IPS-18a (cell line): ENCODE measurements at regions not wholly inside any gene's neighbourhood (a gene's known extent, or its start where the extent isn't known, plus 50 kb on each side); places are given as distances from the start of the nearest gene placed in this dataset.

Experiments used
- H3K27ac ChIP-seq: one replicate; pipeline ENCODE4 v1.5.1; 2013; ENCODE audit warnings: low read length
- H3K27me3 ChIP-seq: one replicate; pipeline ENCODE4 v1.6.1; 2013; ENCODE audit warnings: mild to moderate bottlenecking, low read length; ENCODE audit not compliant: control insufficient read depth, insufficient read depth
- H3K36me3 ChIP-seq: one replicate; pipeline ENCODE4 v1.6.1; 2013; ENCODE audit warnings: low read depth, low read length; ENCODE audit not compliant: control insufficient read depth
- H3K4me1 ChIP-seq: one replicate; pipeline ENCODE4 v1.6.1; 2013; ENCODE audit warnings: low read depth, low read length; ENCODE audit not compliant: control insufficient read depth
- H3K4me3 ChIP-seq: one replicate; pipeline ENCODE4 v1.5.1; 2013; ENCODE audit warnings: low read length
- H3K9ac ChIP-seq: one replicate; pipeline ENCODE4 v1.6.1; 2013; ENCODE audit warnings: mild to moderate bottlenecking, low read length, moderate library complexity
- H3K9me3 ChIP-seq: one replicate; pipeline ENCODE4 v1.6.1; 2013; ENCODE audit warnings: low read depth, low read length; ENCODE audit not compliant: control insufficient read depth

DNA sequence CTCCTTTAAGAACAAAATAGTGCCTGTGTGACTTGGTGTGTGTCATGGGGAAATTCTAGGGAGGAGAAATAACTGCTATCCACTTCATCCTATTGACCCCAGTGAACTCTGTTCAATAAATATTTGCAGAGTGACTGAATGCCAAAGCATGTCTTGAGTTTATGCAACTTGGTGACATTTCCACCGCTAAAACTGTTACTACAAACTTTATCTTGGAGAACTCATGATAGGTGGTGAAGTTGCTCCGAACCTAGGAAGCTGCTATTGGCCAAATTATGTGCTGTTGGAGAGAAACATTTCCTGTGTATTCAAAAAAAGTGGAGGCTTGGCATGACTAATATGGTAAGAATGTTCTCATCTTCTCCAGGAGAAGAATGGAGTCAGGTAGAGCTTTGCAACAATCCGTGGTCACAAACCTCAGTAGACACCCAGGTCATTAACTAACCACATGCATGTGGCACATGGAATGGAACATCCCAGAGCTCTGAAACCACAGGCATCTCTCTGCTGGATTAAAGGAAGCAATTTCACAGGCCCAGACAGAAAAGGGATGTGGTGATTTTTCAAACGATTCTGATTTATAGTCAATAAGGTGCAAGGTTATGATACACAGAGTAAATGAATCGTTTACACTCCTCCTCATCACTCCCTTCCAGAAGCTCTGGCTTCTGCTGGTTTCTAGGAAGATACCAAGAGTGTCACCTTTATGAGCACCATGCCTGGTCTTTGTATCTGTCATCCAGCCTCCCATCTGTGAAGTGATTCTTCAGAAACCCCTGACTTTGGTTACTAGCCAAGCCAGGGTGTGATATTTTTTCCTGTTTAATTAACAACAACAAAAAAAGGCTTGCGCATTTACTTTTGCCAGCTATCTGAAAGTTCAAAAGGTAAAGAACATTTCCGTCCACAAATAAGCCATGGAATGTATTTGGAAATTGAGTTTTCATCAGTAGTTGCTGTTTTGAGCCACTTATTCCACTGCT, 361.1 kb downstream of the TGFB2 start:
- H3K9ac ChIP-seq, result no peak overlapping the region
- H3K4me3 ChIP-seq, result no peak overlapping the region
- H3K9me3 ChIP-seq, result no peaks in the 10 kb centered on the region
- no peak overlapping the region for H3K27ac ChIP-seq
- H3K36me3 ChIP-seq, result no peaks in the 10 kb centered on the region
- no peaks in the 10 kb centered on the region for H3K4me1 ChIP-seq
- H3K27me3 ChIP-seq, result no peaks in the 10 kb centered on the region

DNA sequence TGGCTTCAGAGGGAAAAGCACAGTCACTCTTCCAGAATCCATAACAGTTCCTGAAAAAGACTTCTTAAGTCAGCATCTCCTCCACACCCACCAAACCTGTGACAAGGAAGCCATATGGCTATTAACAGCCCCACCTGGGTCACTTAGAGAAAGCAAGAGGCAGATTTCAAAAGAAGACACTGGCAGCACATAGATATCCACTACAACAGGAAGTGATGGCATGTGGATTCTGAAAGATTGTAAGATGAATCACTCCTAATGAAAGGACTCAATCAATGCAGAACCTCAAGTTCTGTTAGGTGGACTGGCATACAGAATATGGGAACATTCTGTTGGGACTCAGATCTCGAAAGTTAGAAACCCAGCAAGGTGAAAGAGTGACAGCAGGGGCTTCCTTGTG, 365.9 kb downstream of the TGFB2 start:
- Histone ChIP-seq H3K9me3 (no peaks in the 10 kb centered on the region), H3K9ac (no peak overlapping the region), H3K27ac (no peak overlapping the region), H3K27me3 (no peaks in the 10 kb centered on the region), H3K36me3 (no peaks in the 10 kb centered on the region), H3K4me1 (no peaks in the 10 kb centered on the region), H3K4me3 (no peak overlapping the region)

DNA sequence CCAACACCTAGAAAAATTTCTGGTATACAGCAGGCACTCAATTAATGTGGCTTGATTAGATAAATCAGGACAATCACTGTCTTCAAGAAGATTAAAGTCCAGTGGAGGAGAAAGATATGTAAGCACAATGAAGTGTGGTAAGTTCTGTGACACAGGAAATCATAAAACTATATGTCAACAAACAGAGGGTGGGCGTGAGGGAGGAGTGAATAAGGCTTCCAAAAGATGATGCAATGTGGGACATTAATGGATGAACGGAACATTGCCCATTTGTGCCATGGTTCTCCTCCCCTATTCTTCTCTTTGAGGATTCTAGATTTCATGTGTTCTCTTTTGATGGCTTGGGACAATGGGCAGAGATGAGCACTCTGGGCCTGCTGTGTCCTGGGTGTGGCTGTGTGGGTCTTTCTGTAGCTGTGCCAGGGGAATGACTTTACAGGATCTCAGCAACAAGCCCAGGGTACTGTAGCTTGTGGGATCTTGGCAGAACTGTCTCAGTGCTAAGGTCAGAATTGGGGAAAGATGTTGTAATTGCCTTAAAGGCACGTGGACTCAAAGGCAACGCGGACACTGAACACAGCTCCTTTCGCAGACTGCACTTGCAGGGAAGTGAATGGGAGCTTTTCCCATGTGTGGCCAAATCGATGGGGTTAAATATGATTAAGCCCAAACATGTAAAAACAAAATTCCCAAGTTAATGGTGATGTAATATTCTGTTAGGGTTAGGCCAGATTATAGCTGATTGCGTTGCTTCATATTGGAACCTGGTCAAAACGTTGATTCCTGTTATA, 366.9 kb downstream of the TGFB2 start:
- no peaks in the 10 kb centered on the region for H3K4me1 ChIP-seq
- no peak overlapping the region for H3K27ac ChIP-seq
- no peaks in the 10 kb centered on the region for H3K9me3 ChIP-seq
- H3K27me3 ChIP-seq, result no peaks in the 10 kb centered on the region
- H3K36me3 ChIP-seq, result no peaks in the 10 kb centered on the region
- no peak overlapping the region for H3K4me3 ChIP-seq
- H3K9ac ChIP-seq, result no peak overlapping the region

DNA sequence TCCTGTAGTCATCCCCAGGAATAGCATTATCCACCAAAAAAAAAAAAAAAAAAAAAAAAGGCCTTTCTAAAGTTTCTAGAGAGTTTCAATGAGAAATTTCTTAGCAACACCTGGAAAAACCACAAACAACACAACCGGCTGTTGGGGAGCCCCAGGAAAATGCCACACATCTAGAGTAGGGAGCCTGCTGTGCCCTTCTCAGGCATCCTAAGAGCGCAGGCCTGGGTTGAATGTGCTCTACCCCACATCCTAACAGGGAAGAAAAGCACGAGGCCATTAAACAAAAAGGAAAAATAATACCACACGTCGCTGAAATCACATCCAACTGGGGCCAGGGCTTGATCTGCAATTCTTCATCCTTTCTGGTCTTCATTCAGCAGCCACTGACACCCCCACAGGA, 367.5 kb downstream of the TGFB2 start:
- Histone ChIP-seq H3K27ac (no peak overlapping the region), H3K4me1 (no peaks in the 10 kb centered on the region), H3K9ac (no peak overlapping the region), H3K9me3 (no peaks in the 10 kb centered on the region), H3K4me3 (no peak overlapping the region), H3K36me3 (no peaks in the 10 kb centered on the region), H3K27me3 (no peaks in the 10 kb centered on the region)

DNA sequence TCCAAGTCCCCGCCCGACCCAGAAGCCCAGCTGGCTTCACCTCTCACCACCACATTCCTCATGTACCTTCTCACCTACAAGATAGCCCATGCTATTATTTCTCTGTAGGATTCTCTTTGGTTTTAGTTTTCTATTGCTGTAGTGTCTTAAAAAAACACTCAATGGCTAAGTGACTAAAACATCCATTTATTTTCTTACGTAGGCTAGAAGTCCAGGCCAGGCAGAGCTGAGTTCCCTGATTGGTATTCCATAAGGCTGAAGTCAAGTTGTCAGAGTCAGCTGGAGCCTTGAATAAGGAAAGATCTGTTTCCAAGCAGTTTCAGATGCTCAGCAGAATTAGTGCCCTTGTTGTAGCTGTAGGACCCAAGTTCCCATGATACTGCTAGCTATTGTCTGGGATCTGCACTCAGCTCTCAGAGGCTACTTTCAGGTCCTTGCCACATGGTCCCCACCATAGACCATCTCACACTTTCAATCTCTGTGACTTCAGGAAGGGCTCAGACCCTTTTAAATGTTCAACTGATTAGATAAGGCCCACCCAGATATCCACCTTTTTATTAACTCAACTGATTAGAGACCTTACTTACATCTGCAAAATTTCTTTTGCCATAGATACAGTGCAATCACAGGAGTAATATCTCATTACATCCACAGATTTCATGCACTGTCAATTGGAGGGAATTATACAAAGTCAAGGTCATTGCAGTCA, 371.0 kb downstream of the TGFB2 start:
- Histone ChIP-seq H3K4me1 (no peaks in the 10 kb centered on the region), H3K4me3 (no peak overlapping the region), H3K36me3 (no peaks in the 10 kb centered on the region), H3K27me3 (no peaks in the 10 kb centered on the region), H3K9me3 (no peaks in the 10 kb centered on the region), H3K9ac (no peak overlapping the region), H3K27ac (no peak overlapping the region)

DNA sequence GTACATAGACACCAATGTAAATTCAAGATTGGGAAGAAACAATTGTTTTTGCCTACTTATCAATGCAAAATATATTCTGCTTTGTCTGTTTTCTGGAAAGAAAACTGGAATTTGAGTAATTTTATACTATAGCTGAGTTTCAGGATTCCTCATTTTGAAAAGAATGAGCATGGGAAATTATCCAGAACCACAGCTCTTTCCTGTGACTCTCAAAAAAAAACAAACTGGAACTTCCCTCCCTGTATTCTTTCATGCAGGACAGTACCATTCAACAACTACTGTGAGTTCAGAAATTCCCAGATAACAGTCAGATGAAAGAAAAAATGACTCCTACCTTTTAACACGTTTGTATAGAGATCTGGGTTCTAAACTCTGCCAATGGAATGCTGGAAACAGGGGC, 372.4 kb downstream of the TGFB2 start:
- H3K27ac ChIP-seq, result no peak overlapping the region

DNA sequence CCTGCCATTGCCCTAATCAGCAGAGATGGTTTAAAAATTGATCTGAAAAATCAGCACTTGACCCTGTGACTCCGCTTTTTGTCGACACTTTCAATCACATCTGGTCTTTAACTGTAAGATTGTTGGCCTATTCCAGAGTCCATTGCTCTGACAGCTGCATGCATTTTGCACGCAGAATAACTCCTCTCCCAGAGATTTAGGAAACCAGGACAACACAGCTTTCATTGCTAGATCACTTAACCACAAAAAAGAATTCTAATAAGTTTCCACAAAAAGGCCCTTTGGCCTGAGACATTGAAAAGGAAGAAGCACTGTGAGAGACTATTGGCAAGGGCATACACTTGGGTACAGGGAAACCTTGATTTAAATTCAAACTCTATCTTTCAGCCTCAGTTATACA, 373.1 kb downstream of the TGFB2 start:
- no peaks in the 10 kb centered on the region for H3K9me3 ChIP-seq
- no peaks in the 10 kb centered on the region for H3K36me3 ChIP-seq
- no peak overlapping the region for H3K4me3 ChIP-seq
- H3K9ac ChIP-seq, result no peak overlapping the region
- no peaks in the 10 kb centered on the region for H3K27me3 ChIP-seq
- H3K4me1 ChIP-seq, result no peaks in the 10 kb centered on the region
- H3K27ac ChIP-seq, result no peak overlapping the region

More for the DNA sequence above, 372.4 kb downstream of the TGFB2 start:
- H3K36me3 ChIP-seq, result no peaks in the 10 kb centered on the region
- no peaks in the 10 kb centered on the region for H3K4me1 ChIP-seq
- H3K9ac ChIP-seq, result no peak overlapping the region
- H3K27me3 ChIP-seq, result no peaks in the 10 kb centered on the region
- H3K9me3 ChIP-seq, result no peaks in the 10 kb centered on the region
- H3K4me3 ChIP-seq, result no peak overlapping the region

DNA sequence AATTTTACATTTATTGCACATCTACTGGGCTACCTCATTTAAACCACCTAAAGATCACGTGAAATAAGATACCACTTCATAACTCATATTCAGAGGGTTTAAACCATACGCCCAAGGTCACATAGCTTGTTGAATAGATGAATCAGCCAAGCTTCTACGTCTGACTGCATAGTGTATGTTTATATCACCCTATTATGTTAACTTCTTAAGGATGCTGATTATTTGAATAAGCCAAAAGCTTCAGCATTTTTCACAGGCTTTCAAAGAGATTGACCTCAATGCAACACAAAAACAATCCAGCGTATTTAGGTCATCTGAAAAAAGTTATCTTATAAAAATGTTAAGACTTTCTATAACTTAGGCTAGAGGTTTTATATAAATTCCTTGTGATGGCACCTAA, 373.8 kb downstream of the TGFB2 start:
- no peaks in the 10 kb centered on the region for H3K9me3 ChIP-seq
- H3K27ac ChIP-seq, result no peak overlapping the region
- no peaks in the 10 kb centered on the region for H3K36me3 ChIP-seq
- no peak overlapping the region for H3K9ac ChIP-seq
- H3K4me1 ChIP-seq, result no peaks in the 10 kb centered on the region
- H3K27me3 ChIP-seq, result no peaks in the 10 kb centered on the region
- no peak overlapping the region for H3K4me3 ChIP-seq

DNA sequence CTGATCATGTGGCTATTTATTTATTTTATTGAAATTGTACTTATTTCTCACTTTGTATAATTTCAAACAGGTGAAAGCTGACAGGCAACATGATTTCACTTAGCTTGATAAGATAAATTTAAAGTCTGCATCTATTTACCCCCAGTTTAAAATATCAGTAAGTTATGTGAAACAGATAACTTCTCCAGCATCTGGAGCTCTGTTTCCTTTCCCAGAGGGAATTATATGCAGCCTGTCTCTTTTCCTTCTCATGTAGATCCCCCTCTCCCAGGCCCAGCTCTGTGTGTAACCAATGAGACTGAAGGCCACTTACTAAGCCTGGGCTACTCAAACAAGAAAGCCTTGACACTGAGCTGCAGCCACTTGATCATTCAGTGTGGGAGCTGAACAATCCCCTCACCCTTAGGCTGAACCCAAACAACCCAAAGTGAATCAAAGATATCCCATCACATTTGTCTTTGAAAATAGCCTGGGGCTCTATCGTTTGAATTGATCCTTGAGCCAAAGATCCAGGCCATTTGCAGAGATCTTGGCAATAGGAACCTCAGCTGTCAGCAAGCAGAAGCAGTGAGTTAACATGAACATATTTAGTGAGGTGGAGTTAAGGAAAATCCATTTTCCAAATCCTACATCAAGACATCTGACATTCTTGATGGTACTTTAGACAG, 383.9 kb downstream of the TGFB2 start:
- Histone ChIP-seq H3K4me3 (no peak overlapping the region), H3K9me3 (no peaks in the 10 kb centered on the region), H3K27me3 (no peaks in the 10 kb centered on the region), H3K36me3 (no peaks in the 10 kb centered on the region), H3K9ac (no peak overlapping the region), H3K27ac (no peak overlapping the region), H3K4me1 (no peaks in the 10 kb centered on the region)

DNA sequence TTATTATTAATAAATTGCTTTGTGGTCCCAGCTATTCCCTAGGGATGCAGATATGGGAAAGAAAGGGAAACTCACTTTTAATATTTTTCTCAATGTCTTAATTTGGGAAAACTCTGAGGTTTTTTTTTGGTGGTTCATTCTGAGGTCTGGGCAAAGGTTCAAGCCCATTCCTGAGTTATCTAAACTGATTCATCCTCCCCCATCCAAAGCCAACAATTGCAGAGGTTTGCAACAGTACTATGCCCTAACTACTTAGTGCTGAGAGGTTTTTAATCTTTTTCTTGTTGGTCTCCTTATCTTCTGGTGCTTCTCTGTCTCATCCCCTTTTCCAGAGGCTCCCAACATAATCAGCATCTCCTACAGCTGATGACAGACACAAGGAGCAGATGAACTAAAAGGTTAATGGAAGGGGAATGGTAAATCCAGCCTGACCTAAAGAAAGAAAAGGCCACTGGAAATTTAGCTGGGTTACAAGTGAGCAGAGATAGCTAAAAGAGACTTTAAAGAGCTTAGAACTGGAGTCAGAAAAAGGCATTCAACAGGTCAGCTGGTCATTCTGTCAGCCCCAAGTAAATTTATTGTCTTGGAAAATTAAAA, 390.4 kb downstream of the TGFB2 start:
- Histone ChIP-seq H3K9me3 (no peaks in the 10 kb centered on the region), H3K4me1 (no peaks in the 10 kb centered on the region), H3K36me3 (no peaks in the 10 kb centered on the region), H3K27ac (no peak overlapping the region), H3K4me3 (no peak overlapping the region), H3K27me3 (no peaks in the 10 kb centered on the region), H3K9ac (no peak overlapping the region)

DNA sequence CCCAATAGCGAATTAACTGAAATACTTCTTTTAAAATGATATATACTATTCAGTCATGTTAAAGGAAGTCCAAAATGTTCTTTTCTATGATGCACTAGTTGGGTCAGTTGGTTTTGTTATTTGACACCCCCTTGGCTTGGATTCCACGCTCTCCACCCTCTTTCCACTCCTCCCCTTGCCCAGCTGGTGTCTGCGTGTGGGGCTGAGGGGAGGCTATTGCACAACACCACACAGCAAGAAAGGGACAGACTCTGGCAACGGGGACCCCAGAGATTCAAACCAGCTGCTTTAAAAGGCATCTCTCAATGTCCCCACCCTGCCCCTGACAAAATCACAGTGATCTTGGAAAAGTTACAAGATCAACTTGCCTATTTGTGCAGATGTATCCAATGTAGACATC, 394.3 kb downstream of the TGFB2 start:
- no peaks in the 10 kb centered on the region for H3K4me1 ChIP-seq

More for the DNA sequence above, 394.3 kb downstream of the TGFB2 start:
- Histone ChIP-seq H3K4me3 (no peak overlapping the region), H3K9me3 (no peaks in the 10 kb centered on the region), H3K36me3 (no peaks in the 10 kb centered on the region), H3K9ac (no peak overlapping the region), H3K27ac (no peak overlapping the region), H3K27me3 (no peaks in the 10 kb centered on the region)
